HG03432 (cell line): ENCODE measurements at regions not wholly inside any gene's neighbourhood (a gene's known extent, or its start where the extent isn't known, plus 50 kb on each side); places are given as distances from the start of the nearest gene placed in this dataset.
"Not testable (repeated sequence)": the region's sequence is repeated elsewhere in the genome, so short reads cannot be mapped to it uniquely, and the experiment has no call there.

ENCODE experiments used
- ATAC-seq: cut with Tn5 transposase; IDR thresholded peaks from one replicate; pipeline ENCODE4 v1.9.1; 2021; ENCODE audit warnings: mild to moderate bottlenecking, moderate library complexity; ENCODE audit not compliant: unreplicated experiment

GRCh38 chr3:181610083-181610972, 101.4 kb upstream of the SOX2 start:
- ATAC-seq = no peak

DNA sequence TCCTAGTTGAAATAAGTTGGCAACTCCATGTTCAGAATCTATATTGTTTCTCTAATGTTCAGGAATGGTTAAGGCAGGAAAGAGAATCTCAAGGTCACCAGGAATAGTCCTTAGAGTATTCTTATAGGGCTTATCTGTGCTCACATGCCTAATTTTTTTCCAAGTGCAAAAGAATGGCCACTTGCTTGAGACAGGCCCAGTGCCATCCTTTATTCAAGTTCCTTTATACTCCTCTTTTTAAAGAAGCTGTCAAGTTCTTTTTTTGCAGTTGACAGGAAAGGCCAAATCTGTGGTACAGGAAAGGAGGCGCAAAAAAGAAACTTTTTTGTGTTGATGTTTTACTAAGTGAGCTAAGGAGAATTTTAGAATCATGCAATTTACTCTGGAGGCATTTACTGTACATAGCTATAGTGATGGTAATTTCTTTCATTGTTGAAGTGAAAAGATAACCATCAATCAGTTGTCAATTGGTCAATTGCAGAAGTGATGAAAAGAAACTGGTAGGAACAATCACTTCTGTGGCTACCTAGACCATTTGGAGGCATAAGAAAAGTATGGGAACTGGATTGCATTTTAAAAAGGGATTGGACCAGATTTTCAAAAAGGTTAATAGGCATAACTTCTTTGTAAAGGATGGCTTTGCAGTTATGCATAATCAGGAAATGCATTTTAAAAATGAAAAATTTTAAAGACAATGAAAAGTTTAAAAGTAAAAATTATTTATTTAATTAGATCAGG, 102.5 kb upstream of the SOX2 start:
- ATAC-seq = no peak

DNA sequence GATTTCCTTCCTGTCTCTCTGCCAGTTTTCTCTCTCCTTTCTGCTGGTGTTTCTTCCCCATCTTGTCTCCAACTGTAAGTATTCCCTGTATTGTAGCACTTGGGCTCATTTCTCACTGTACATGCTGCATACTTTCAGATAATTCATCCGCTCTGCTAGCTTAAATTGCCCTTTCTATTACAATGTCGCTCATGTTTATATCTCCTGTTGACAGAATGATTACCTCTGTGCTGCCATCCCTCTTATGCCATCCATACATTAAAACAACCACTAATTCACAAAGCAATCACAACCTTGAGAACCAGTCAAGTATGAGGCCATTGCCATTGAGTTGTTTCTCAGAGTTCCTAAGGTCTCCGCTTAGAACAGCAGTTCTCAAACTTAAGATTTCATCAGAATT, 107.5 kb upstream of the SOX2 start:
- no peak for ATAC-seq

DNA sequence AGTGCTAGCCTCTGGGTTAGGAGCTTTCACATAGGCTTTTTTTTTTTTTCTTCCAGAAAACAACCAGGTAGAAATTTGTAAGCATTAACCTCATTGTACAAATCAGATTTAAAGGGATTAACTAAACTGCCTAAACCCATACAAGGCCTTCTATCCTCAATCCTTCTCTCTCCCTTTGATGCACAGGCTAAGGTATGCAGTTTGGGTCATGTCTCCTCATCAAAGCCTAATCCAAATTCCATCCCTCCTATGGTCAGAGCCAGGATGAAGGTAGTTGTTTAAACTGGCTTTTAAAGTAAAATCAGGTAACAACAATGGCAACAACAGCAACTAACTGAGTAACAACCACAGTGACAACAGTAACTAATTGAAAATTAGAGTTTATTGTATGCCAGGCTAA, 115.6 kb upstream of the SOX2 start:
- no peak for ATAC-seq

DNA sequence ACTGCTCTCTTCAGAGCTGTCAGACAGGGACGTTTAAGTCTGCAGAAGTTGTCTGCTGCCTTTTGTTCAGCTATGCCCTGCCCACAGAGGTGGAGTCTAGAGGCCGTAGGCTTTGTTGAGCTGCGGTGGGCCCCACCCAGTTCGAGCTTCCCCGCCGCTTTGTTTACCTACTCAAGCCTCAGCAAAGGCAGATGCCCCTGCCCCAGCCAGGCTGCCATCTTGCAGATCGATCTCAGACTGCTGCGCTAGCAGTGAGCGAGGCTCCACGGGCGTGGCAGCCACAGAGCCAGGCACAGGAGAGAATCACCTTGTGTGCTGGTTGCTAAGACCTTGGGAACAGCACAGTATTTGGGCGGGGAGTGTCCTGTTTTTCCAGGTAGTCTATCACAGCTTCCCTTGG, 120.8 kb upstream of the SOX2 start:
- ATAC-seq = not testable (repeated sequence)

DNA sequence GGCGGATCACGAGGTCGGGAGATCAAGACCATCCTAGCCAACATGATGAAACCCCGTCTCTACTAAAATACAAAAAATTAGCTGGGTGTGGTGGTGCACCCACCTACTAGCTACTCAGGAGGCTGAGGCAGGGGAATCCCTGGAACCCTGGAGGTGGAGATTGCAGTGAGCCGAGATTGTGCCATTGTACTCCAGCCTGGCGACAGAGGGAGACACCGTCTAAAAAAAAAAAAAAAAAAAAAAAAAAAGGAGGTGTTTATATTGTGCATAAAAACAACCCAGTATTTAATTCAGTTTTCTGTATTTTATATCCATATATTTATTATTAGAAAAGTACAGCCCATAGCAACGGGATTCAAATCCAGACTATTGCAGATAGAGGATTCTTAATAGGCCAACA, 129.1 kb upstream of the SOX2 start:
- no peak for ATAC-seq

DNA sequence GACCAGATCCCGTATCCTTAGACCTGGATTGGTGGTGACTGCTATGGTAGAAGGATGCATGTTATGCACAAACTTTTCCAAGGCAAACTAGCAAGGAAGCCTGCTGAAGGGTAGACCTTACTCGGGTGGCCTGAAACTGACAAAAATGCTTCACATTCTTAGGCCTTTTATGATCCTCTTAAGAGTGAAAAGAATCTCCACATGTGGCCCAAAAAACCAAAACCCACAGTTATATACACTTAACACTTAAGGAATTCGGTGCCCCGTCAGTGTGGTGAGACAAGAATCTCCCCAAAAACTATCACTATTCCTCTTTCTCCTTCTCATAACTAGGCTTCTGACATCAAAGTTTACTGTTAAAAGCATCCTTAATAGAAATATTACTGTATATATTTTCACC, 130.1 kb upstream of the SOX2 start:
- ATAC-seq = no peak

DNA sequence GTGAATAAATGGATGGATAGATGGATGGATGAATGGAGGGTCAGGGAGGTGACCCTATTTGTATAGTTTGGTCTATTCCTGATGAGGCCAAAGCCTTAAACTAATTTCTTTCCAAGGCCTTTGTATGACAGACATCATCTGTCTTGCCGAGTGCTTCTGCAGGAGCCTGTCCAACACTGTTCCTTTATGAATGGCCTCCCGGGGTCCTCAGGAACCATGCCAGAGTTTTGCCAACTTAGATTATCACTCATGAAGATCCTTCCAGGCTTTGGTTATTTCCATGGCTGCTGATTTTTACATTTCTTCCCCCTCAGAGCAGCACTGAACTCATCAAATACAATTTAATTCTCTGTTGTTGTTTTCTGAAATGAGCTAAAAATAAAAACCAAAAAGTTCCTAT, 133.0 kb upstream of the SOX2 start:
- no peak for ATAC-seq

DNA sequence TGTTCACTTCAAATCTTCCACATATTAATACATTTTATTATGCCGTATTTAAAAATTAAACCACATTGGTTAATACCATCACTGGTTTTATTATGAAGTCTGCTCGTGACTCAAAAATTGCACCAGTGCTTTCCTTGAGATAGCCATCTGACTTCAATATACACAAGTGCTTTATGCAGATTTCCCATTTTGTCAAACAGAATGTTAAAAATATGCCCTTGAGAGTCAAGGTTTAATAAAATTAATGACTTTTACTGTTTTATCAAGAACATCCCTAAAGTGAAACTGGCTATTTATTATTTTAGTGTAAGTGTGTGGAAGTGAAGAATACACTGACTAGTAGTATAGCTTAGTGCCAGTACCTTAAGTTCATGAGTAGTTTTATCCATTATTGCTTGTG, 139.3 kb upstream of the SOX2 start:
- ATAC-seq = no peak

- no peak for ATAC-seq
These were observed 141.3 kb upstream of the SOX2 start for GRCh38 chr3:181570472-181570871.

DNA sequence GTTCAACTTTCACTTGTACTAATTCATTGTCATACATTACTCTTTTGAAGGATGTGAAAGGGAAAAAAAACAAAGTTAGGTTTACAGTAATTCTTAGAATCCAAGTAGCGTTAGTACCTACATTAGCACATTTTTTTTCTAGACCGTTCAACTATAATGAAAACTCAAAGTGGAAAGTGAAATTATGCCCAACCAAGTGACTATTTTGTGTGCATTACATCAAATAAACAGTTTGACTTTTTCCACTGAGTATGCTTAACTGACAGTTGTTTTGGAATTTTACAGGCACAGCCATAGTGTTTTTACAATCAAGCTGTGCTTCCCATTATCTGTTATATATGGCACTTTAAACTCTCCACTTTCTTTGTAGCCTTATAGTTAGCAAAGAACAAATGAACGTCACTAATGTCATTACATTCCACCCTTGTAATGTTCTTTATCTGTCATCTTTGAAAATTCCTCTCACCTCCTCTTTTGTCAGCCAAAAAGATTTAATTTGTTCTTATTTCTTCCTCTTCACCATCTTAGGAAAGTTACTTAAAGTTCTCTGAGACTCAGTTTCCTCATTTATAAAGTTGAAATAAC, 142.3 kb upstream of the SOX2 start:
- no peak for ATAC-seq

DNA sequence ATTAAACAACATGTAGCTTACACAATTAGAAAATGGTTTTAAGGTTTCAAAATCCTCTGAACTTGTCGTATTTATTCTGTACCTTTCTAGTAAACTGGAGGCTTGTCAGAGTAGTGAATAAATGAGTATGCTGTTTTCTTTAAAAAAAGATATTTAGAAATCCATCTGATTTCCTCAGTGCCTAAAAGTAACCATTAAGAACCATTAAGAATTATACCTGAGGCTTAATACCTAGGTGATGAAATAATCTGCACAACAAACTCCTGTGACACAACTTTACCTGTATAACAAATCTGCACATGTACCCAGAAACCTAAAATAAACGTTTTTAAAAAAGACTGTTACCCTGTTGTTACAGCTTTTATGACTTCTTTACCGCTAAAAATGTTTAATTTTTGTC, 143.0 kb upstream of the SOX2 start:
- ATAC-seq = no peak

- ATAC-seq = no peak
These were observed 143.5 kb upstream of the SOX2 start for GRCh38 chr3:181568248-181568647.

DNA sequence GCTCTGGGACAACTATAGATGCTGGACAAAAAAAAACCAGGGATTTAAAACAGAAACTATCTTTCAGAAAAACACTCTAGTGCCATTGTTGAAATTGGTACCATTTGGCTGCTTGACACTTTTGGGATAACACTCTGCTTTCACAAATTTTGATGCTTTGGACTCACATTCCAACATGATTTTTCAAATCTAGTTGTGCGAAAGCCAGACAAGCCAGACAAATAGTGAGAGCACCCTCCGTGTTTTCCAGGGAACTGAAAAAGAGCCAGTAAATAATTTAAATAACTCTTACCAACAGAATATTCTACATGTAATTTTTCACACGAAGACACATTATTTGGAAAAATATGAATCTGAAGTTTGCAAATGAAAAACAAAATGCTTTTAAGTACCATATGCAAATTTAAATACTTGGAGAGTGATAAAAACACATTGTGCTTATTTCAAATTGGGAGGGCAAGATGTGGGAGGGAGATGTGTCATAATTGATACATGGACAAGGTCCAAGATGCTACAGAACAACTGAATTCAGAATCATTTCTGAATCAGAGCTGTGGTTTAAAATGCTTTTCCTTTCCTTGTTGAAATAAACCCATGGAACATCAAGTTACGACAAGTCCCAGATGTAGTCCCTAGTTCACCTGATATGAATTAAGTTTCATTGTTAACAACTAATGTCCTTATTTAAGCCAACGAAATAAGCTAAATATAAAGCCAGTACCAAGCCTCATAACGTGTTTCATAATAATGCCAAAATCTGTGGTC, 144.2 kb upstream of the SOX2 start:
- ATAC-seq = no peak

DNA sequence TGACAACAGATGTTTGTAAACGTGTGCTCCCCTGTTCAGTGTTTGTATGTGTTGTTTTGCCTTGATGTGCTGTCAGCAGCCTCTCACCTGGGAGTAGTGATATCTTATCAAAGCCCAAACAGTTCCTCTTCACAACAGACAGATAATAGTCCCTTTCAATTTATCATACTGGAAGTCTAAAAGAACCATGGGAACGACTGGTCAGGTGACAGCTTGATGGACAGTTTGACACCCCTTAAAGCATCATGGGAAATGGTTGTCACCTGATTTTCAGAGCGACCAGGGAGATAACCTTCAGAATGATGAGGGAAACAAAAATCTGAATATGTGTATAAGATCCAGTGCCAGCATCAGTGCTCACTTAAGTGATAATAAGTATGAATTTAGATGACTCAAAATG, 146.3 kb upstream of the SOX2 start:
- no peak for ATAC-seq

GRCh38 chr3:181564222-181564621, 147.5 kb upstream of the SOX2 start:
- no peak for ATAC-seq

- ATAC-seq = no peak
These were observed 150.3 kb upstream of the SOX2 start for GRCh38 chr3:181561139-181562031.

DNA sequence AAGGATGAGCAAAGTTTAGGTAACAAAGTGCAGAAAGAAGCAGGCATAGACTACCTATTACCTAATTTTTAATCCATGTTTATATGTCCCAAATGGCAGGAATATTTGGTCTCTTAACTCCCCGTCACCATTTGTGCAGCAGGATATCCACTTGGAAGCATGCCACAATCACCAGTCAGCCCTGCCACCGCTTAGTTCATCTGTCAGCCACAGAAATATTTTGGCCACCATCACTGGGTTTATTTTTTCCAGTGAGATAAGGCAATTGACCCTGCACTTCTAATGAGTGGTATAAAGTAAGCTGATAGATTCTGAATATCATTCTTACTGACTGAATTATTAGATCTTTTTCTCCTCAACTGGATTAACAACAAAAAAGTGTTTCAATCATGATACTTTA, 152.9 kb upstream of the SOX2 start:
- ATAC-seq = no peak

GRCh38 chr3:181555681-181556080, 156.0 kb upstream of the SOX2 start:
- no peak for ATAC-seq

GRCh38 chr3:181554233-181554765, 157.4 kb upstream of the SOX2 start:
- no peak for ATAC-seq
